Erythroblast (primary cell): ENCODE measurements at regions not wholly inside any gene's neighbourhood (a gene's known extent, or its start where the extent isn't known, plus 50 kb on each side); places are given as distances from the start of the nearest gene placed in this dataset.

Experiments
- GATA1 ChIP-seq: IDR thresholded peaks from 2 replicates; pipeline ENCODE4 v1.6.1; 2011; ENCODE audit warnings: low read depth, mild to moderate bottlenecking, control low read depth, low read length, moderate library complexity
- POLR2A ChIP-seq: IDR thresholded peaks from 2 replicates; pipeline ENCODE4 v1.6.1; 2011; ENCODE audit warnings: mild to moderate bottlenecking, low read length

DNA sequence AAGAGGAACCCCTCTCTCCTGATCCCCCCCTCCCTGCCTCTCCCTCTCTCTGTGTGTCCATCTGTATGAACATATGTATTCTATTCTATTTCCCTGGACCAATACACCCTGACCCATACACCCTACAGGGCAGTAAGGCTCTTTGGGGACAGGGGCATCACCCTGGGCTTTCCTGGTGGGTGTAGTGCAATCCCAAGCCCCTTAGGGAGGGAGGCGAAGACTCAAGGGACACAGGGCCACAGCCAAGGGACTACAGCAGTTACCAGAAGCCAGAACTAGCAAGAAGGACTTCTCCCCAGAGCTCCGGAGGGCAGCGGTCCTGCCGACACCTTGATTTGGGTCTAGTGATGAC is 214.2 kb upstream of the RAB6C start:
- TF ChIP-seq POLR2A (no peak), GATA1 (no peak)
